NCI-H146 treated with DMSO at 0.1 percent for 48 hours (cell line): ENCODE measurements at regions not wholly inside any gene's neighbourhood (a gene's known extent, or its start where the extent isn't known, plus 50 kb on each side); places are given as distances from the start of the nearest gene placed in this dataset.

Source experiments
- DNase-seq: peaks from one replicate; lab custom pipeline; 2025; ENCODE audit not compliant: unreplicated experiment; lab: John Stamatoyannopoulos, UW

DNA sequence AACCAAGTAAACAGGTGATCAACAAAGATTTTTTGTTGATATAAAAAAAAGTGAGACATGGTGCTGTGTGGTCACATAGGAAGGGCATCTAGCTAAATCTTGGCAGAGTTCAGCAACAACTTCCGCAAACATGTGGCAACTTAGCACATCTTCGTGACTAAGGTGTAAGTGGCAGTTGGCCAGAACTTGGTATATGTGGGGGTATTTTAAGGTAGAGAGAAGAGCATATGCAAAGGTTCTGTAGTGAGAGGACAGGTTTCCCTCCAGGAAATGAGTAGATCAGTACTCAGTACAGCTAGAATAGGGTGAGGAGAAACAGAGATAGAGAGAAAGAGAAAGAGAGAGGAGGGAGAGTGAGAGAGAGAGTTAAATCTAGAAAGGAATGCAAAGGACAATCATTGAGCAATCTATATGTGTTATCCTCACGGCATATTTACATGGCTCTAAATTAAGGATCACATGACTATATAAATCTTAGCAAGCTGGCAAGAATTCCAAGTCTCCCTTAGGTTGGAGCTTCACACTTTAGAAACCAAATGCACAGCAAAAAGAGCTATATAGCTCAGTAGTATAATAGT is 227.7 kb upstream of the HMGA2 start:
- no peak for DNase-seq

DNA sequence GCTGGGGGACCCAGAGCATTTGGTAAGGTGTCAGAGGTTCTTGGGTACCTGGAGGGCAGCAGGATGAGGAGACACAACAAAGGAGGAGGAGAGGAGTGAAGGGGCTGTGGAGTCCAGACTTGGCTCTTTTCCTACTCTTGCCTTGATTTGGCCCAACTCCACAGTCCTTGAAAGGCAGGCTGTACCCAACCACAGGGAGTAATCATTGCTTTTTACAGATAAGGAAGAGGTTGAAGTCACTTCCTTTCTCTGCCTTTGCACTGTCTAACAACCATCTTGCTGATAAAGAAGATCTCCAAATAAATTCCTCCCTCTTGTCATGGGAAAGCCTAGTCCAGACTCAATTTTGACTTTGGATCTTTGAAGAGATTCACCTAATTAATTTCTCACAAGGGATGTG is 226.8 kb upstream of the HMGA2 start:
- no peak for DNase-seq

DNA sequence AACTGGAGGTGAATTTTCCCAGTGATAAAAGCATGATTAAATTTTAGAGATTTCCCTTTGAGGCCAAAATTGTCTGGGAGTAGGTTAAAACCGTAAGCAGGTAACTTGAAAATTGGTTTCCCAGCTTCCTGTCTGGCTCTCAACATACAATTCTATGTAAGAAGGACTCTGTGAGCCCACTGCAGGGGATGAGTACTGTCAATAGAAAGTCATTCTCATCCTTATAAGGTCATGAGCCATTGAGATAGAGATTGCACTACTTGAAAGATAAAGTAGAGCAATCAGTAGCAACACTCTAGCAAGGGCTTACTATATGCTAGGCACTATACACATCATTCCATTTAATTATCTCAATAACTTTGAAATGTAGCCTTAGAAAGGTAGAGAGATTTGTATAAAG is 225.6 kb upstream of the HMGA2 start:
- no peak for DNase-seq

DNA sequence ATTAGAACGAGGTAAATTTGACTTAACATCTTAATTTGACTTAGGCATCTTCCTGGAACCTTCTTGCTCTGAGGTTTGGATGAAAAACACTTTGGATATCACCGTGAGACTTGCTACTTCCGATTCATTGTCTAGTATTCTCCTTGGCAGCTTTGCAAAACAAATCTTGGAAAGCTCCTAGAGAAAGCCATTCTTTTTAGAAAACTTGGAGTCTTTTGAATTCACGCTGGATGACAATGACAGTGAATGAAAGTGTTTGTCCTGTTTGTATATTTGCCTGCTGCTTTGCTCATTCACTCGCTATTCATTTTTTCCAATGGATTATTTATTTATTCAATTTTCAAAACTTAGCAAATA is 222.1 kb upstream of the HMGA2 start:
- DNase-seq, result no peak

DNA sequence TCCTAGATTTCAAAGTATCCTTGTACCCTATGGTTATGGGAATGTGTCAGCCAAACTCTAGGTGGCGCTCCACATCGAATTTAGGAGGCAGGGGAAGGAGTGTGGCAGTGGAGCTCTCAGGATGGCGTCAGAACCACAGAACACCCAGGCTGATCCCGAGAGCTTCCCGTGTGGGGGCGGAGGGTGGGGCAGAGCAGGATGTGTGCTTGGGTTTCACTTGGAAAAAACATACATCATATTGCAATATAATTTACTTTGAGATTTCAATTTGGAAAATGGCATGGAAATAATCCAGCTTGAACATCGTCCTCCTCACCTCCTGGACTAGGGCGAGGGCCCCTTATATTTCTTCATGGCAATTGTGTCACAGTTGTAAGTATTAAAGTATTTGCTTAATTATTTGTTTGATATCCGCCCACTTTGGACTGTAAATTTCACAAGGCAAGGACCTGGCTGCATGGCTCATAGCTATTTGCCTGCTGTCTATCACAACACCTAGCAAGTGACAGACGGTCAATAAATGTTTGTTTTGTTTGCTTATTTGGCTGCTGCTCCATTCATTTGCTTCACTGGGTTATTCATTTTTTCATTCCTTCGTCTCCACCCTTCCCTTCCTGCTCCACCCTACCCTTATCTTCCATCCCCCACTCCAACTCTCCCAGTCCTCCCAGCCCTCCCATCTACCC is 221.5 kb upstream of the HMGA2 start:
- DNase-seq, result no peak

DNA sequence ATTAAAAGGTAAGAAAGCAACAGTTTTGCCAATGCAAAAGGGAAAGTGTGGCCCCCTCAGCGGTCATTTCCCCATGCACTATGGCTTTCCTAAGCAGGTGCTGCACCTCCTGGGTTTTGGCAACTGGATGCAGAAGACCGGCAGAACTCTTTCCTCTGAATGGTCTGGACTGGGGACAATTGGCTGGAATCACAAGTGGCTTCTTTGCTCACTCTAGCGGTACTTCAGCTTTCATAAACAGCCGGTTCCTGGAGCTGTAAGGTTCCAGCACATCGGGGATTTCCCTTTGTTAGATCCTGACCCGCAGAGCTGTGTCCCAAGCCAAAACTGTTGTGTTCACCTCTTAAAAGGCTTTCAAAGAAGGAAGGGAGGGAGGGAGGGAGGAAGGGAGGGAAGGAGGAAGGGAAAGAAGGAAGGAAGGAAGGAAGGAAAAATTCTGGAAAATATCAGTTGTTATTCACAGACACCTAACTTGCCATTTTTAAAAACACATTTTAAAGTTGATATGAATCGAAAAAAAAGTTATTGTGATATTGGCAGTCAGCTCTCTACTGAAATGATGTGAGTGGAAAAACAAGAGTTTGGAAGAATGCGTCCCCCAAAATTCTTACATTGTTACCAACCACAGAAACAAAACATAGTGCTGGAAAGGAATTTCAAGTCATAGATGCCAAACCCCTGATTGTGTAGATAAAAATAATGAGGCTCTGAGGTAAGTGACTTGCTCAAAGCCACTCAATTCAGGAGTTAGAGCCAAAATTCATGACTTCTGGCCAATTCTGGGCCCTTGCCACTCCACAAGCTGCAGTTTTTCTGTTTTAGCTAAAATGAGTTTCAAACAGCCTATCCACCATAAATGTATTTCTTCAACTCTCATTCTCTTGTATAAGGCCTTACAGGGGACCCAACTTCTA is 220.6 kb upstream of the HMGA2 start:
- DNase-seq, result no peak

DNA sequence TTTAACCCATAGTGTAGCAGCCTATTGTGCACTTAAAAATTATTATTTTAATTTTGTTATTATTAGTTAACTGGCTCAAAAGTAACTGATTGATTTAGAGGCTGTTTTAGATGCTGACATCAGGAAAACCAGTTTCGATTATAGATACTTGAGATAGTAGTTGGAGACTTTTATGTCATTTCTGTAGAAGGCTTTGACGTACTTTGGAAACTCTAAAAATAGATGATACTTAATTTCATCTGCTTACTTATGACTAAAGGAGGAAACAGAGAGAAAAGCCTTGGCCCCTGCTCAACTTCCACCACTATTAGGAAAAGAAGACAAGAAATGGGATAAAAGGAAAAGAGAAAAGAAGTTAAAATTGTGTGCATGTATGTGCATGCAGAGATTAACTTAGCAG is 219.3 kb upstream of the HMGA2 start:
- no peak for DNase-seq

DNA sequence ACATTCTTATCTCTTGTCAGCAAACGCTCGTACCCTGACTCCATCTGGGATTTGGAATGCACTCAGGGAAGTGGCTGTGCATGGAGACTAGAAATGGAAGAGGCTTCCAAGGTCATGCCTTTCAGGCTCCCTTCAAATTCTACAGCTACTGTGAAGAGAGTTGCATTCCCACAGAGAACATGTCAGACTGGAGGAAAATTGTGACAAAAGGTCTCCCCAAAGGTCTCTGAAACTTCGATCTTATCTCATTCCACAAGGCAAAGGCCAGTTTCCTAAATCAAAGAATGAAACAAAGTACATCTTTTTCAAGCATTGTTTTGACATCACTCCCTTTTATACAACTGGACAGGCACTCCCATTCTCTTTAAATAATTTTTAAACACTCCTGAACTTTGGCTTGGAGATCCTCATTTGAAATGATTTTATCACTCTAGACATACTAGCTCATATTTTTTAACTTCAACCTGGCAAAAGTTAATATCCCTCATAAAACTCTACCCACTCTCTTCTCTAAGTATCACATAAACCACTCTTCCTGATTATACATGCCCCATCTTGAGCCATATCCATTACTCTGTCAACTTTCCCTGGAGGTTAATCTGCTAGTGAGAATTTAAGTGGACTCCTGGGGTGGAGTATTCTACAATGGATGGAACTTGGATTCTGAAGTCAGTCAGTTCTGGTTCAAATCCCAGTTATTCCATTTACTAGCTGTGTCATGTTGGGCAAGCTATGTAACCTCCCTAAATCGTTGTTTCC is 218.1 kb upstream of the HMGA2 start:
- no peak for DNase-seq

DNA sequence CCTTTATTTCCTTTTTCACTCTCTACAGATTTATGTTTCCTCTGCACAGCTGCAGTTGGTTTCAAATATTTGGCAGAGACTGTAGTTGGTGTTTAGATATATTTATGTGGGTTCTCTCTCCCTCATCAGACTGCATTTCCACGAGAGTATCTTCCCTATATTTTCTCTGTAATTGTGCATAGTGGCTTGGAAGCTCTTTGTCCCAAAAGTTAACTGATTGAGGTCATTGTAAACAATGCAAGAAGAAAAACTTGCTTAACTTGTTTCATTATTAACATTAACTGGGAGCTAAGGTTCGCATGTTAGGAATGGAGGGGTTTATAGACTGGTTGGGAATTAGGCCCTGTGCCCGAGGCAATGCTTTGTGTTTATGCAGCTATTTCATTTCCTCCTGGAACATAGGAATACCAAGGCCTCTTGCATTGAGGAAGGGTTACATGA is 216.9 kb upstream of the HMGA2 start:
- DNase-seq, result no peak

DNA sequence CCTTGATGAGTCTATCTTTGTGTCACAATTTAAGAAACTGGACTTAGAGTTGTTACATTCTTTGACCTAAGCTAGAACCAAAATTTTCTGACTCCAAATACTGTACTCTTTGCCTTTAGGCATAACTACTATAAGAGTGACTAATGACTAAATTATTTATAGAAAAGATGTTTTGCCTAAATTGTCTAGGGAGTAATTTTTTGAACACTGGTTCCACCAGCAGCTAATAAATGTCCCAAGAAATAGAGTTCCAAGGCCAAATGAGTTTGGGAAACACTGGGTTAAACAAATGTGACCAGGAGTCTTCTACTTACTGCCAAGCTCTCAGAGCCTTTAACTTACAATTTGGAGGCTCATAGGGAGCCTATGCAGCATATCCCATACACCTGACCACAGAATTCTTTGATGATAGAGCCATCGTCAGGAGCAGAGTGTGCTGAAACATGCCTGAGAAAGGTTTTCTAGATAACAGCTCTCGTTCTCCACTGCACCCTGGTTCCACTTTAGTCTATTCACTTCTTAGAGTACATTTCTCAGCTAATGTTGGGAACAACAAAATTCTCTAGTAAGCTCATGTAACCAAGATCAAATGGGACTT is 215.9 kb upstream of the HMGA2 start:
- DNase-seq, result no peak

DNA sequence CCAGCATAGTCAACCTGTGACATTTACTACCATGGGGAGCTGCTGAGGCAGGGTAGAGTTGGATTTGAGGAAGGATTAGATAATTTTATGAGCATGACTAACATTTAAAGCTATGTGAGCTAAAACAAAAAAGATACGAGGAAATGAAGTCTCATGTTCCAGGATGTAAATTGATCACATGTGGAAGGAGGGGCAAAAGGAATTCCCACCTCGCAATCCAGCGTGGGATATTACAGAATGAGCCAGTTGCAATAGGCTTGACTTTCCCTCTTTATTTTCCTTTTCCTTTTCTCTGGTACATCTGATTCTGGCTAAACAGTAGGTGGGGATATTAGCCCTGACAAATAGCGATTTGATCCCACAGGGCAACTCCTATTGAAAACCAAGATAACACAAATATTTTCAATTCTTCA is 214.9 kb upstream of the HMGA2 start:
- DNase-seq, result no peak

DNA sequence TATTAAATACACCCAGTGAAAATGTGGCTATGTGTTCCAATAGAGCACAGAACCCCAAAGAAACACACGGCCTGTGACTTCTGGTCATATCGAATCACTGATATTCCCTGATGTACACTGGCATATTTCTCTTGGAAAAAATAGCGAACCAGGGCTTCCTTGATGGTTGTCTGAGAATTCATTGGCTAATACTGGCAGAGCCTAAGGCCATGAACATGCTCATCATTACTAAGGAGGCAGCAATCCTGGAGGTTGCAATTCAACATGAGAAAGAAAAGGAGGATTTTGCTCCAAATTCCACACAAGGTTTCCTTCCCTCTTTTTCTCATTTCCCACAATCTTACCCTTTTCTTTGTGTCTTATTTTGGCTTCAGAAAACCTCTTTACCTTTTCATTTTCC is 212.9 kb upstream of the HMGA2 start:
- DNase-seq, result no peak

DNA sequence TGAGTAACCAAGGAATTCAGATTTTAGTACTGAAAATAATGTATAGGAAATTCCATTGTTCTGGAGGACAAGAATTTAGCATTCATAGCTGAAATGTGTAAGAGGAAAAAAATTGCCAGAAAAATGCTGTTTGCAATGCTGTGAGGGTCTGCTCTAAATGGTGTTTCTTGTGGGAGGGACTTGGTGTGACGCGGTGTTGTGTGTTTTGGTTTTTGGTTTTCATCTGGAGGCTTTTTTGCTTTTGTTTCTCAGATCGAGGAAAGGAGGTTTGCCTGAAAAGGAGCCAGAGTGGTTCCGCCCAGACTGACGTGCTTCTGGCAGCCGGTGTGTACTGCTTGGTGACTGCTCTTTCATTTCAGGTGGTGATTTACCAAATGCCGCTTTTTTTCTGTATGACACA is 211.8 kb upstream of the HMGA2 start:
- no peak for DNase-seq

DNA sequence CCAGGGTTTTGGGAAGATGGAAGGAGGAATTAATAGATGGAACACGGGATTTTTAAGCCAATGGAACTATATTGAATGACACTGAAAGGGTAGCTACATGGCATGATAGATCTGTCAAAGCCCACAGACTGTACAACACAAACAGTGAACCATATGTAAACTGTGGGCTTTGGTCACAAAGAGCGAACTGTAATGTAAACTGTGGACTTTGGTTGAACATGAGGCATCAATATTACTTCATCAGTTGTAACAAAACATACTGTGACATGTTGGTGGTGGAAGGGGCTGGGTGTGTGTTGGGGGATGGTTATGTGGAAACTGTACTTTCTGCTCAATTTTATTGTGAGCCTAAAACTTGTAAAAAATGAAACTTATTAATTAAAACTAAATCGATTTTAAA is 210.6 kb upstream of the HMGA2 start:
- no peak for DNase-seq

DNA sequence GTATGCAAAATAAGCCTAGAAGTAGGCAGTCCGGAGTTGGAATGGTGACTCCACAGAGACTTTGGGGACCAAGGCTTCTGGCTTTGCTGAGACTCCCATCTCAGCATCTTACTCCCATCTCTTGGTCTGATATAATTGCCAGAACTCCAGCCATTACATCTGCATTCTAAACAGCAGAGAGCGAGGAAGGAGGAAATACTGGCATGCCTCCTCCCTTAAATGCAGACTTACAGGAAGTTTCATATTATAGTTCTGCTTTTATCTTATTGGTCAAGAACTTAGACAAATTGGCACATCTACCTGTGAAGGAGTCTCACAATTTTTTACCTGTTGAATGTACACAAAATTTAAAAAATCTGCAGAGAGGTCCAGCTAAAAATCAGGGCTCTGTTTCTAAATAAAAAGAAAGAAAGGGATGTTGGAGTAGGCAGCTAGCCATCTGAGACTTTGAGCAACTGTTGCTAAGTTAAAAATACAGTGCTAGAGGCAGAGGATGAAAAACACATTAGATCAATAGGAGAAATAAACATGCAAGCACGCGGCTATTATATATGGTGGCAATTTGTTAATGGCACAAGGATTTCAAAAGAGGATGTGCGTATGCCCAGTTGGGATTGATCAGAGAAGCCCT is 209.9 kb upstream of the HMGA2 start:
- DNase-seq, result no peak

DNA sequence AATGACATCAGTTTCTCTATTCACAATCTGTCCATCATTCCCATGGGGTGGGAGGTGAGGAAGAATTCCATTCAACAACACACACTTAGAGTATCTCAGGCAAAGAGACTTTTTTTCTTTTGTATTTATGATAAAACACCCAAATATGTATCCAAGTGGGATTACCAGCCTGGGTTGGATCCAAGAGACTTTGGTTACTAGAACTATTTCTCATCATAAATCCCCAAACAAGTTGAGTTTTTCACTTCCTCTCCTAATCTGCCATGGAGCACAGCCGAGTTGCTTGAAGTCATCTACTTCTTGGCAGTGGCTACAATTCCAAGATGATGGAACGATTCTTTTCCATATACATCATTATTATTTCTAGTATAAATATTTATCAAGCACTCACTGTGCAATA is 209.2 kb upstream of the HMGA2 start:
- no peak for DNase-seq

DNA sequence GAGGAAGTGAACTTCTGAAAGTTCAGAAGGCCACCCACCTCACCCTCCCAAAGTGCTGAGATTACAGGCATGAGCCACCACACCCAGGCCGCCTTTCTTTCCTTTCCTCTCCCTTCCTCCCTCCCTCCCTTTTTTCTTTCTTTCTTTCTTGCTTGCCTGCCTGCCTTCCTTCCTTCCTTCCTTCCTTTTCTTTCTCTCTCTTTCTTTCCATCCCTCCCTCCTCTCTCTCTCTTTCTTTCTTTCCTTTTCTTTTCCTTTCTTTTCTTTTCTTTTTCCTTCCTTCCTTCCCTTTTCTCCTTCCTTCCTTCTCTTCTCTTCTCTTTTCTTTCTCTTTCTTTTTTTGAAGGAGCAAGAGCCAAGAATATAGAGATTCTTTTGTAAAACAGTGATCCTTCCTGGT is 208.3 kb upstream of the HMGA2 start:
- no peak for DNase-seq

DNA sequence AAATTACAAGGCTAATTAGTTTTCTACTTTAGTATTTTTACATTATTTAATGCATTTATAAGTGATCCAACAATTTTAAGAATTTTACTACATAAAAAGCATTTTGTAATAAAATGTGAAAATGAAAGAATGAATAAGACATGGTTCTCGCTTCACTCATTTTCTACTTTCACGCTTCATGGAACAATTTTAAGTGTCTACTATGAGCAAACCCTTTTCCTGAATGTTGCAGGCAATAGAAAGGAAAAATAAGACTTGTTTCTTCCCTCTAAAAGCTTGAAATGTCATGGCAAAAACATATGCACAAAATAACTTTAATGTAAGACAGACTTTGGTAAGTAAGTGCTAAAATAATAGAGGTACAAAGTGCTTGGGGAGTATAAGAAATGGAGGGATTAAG is 205.7 kb upstream of the HMGA2 start:
- no peak for DNase-seq

DNA sequence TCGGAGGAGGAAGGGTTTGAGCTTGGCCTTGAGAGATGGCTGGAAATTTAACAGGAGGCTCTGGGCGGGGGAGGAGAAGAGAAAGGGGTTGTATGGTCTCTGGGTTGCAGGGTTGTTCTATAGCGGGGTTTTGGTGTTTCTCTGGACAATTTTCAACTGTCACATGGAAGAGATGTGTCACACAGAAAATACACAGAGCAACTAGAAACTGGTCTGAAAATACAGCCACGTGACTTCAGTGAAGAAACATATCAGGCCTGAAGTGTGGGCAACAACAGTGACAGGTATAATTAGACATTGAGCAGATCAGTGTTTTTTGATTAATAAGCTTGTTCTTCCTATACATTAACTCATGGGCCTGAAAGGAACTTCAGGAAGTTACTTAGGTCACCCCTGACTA is 205.3 kb upstream of the HMGA2 start:
- DNase-seq, result no peak

DNA sequence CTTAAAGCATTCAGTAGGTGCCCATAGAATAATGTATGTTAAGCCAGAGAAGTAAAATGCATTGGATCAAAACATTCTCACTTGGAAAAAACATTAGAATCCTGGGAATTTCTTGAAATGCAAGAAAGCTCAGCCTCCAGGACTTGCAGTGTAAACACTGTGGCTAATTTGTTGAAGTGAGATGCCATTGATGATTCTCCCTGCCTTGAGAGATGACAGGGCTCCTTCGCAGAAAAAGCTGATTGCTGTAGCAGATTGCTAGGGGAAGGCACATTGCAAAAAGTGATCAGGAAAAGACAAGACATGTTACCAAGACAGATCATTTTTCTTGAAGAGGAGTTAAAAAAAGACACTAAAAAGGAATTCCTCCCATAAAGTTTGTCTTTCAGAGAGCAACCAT is 204.2 kb upstream of the HMGA2 start:
- no peak for DNase-seq

DNA sequence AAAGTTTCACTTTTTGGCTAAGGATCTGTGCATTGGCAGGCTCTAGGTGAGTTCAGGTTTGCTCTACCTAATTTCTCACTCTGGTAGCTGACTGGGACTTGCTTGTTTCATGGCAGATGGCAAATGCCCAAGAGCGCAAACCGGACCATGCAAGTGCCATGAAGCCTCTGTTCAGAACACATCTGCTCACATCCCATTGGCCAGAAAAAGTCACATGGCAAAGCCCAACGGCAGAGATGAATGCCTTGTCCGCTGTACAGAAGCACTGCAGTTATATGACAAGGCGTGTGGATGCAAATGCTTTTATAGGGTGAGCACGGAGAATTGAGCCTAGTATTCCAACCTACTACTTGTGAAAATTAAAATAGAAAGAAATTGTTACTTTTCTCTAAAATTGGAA is 202.2 kb upstream of the HMGA2 start:
- no peak for DNase-seq
